ENCODE measurements at regions not wholly inside any gene's neighbourhood (a gene's known extent, or its start where the extent isn't known, plus 50 kb on each side); places are given as distances from the start of the nearest gene placed in this dataset.

DNA sequence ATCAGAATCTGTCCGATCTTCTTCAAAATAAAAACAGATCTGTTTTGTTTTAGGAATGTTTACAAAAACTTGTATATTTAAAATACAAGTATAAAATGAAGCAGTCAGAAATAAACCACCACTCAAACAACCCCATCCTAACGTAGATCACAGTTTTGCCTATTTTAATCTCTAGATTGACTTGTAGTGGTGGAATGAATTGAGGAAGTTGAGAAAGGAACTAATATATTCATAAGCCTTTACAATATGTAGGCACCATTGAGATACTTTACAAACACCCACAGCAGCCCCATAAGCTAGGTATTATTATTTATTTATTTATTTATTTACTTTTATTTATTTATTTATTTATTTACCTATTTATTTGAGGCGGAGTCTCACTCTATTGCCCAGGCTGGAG is 52.3 kb upstream of the KLF3 start:
- Histone ChIP-seq H3K4me1 (ENCODE audit: insufficient read depth, low read length) (peaks cover 41% of the 10 kb centered on the region), H3K4me3 (ENCODE audit: low read length) (no peak overlapping the region), H3K9me3 (ENCODE audit: low read depth, low read length) (no peaks in the 10 kb centered on the region), H3K27me3 (ENCODE audit: insufficient read depth, low read length) (no peaks in the 10 kb centered on the region)

DNA sequence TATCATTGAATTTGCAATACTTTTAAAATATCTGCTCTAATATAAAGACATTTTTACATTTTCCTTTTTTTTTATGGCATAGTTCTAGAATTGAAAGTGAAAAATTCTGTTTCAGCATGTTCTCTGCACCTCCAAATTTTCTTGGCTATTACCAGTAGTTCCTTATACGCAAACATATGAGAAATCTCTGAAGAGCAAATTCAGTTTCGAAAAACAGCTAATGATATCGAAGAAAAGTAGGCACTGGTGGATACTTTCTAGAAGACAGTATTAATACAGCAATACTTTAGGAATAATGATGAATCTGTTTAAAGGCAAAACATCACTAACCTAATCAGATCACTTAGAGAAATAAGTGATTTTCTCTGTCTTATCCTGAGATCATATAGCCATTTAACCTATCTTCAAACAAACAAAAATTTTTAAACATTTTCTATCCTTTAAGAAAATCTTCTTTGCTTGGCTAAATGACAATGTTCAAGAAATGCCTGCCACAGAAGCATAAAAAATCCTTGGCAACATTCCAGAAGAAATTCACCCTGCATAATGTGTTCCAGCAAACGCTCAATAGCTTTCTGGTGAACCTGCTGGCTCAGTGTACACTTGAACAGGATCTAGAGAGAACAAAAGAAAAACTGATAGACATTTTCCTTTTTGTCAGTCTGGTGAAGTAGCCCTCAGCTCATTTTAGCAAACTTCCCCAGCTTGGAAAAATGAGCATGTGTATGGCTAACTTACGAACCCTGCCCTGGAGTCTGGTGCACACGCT is 51.2 kb upstream of the KLF3 start:
- Histone ChIP-seq H3K4me1 (ENCODE audit: insufficient read depth, low read length) (peaks cover 48% of the 10 kb centered on the region), H3K27me3 (ENCODE audit: insufficient read depth, low read length) (no peaks in the 10 kb centered on the region), H3K4me3 (ENCODE audit: low read length) (no peak overlapping the region), H3K9me3 (ENCODE audit: low read depth, low read length) (no peaks in the 10 kb centered on the region)
